Amniotic epithelial cell (primary cell): ENCODE measurements at regions not wholly inside any gene's neighbourhood (a gene's known extent, or its start where the extent isn't known, plus 50 kb on each side); places are given as distances from the start of the nearest gene placed in this dataset.

Experiments used
- DNase-seq: peaks from one replicate; pipeline ENCODE4 v3.0.0-alpha.2; 2010; ENCODE audit warnings: low read depth

- peak; percentile 38 for DNase-seq
These were observed 237.9 kb downstream of the SNCA start for GRCh38 chr4:89599026-89599425.

GRCh38 chr4:89598602-89599001 is 238.4 kb downstream of the SNCA start:
- peak; percentile 21 for DNase-seq

- DNase-seq, result no peak
These were observed 241.7 kb downstream of the SNCA start for GRCh38 chr4:89595125-89595789.

- DNase-seq, result no peak
These were observed 246.8 kb downstream of the SNCA start for GRCh38 chr4:89590128-89590527.

- DNase-seq, result no peak
These were observed 248.5 kb downstream of the SNCA start for GRCh38 chr4:89588421-89588820.

GRCh38 chr4:89587364-89587763 is 249.6 kb downstream of the SNCA start:
- no peak for DNase-seq

GRCh38 chr4:89586864-89587263 is 250.1 kb downstream of the SNCA start:
- DNase-seq, result peak; percentile 41

GRCh38 chr4:89586318-89586717 is 250.6 kb downstream of the SNCA start:
- peak; percentile 75 for DNase-seq

- DNase-seq, result no peak
These were observed 254.0 kb downstream of the SNCA start for GRCh38 chr4:89582756-89583505.

- peak; percentile 65 for DNase-seq
These were observed 257.2 kb downstream of the SNCA start for GRCh38 chr4:89579771-89580170.

GRCh38 chr4:89576246-89576645 is 260.7 kb downstream of the SNCA start:
- DNase-seq, result no peak

- DNase-seq, result no peak
These were observed 261.1 kb downstream of the SNCA start for GRCh38 chr4:89575840-89576239.

- DNase-seq, result no peak
These were observed 262.8 kb downstream of the SNCA start for GRCh38 chr4:89574176-89574575.

GRCh38 chr4:89573656-89574055 is 263.3 kb downstream of the SNCA start:
- DNase-seq, result no peak

- no peak for DNase-seq
These were observed 264.6 kb downstream of the SNCA start for GRCh38 chr4:89572224-89572858.

- DNase-seq, result no peak
These were observed 263.3 kb upstream of the GPRIN3 start for GRCh38 chr4:89570931-89571330.

- no peak for DNase-seq
These were observed 260.3 kb upstream of the GPRIN3 start for GRCh38 chr4:89567936-89568335.

GRCh38 chr4:89563431-89563830 is 255.8 kb upstream of the GPRIN3 start:
- peak; percentile 59 for DNase-seq

- peak; percentile 6 for DNase-seq
These were observed 255.1 kb upstream of the GPRIN3 start for GRCh38 chr4:89562746-89563145.

- DNase-seq, result no peak
These were observed 253.4 kb upstream of the GPRIN3 start for GRCh38 chr4:89561048-89561447.

GRCh38 chr4:89558147-89558546 is 250.5 kb upstream of the GPRIN3 start:
- DNase-seq, result peak; percentile 34

GRCh38 chr4:89556601-89557305 is 249.2 kb upstream of the GPRIN3 start:
- DNase-seq, result peak; percentile 83

- peak; percentile 25 for DNase-seq
These were observed 243.6 kb upstream of the GPRIN3 start for GRCh38 chr4:89551191-89551590.
